Ovary (tissue), 3 donors: ENCODE measurements at regions not wholly inside any gene's neighbourhood (a gene's known extent, or its start where the extent isn't known, plus 50 kb on each side); places are given as distances from the start of the nearest gene placed in this dataset.

Source experiments
- CTCF ChIP-seq, 3 donors: fragments of 450-650 bp in 2 of 3; fragments of 200-600 bp in 1 of 3; IDR thresholded peaks; one replicate each; pipeline versions ENCODE4 v1.5.1 to v1.8.0; 2016 to 2022; ENCODE audit warnings: antibody characterized with exemption in 3 of 3, mild to moderate bottlenecking in 1 of 3
- EP300 ChIP-seq: sonication (generic); formaldehyde crosslinking; IDR thresholded peaks from one replicate; pipeline ENCODE4 v1.6.1; 2017; ENCODE audit warnings: antibody characterized with exemption
- POLR2A ChIP-seq: fragments of 450-650 bp; IDR thresholded peaks from one replicate; pipeline ENCODE4 v1.6.1; 2017; ENCODE audit warnings: antibody characterized with exemption, mild to moderate bottlenecking, moderate library complexity
- donor health status: DM: no; HTN: no; CAD: no.

DNA sequence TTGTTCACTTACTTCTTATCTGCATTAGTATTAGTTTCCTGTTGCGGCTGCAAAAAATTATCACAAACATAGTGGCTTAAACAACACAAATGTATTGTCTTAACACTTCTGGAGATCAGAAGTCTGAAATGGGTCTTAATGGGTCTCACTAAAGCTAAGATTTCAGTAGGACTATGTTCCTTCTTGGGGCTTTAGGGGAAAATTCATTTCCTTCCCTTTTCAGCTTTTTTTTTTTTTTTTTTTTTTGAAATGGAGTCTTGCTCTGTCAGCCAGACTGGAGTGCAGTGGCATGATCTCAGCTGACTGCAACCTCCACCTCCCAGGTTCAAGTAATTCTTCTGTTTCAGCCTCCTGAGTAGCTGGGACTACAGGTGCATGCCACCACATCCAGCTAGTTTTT, 78.1 kb upstream of the KLF3 start:
- TF ChIP-seq POLR2A: no peak
- TF ChIP-seq EP300: no peak
- TF ChIP-seq CTCF (IDR thresholded peaks at IDR 0.05): no peak
